CD4-positive, alpha-beta T cell (primary cell): ENCODE measurements at regions not wholly inside any gene's neighbourhood (a gene's known extent, or its start where the extent isn't known, plus 50 kb on each side); places are given as distances from the start of the nearest gene placed in this dataset.

Experiments used
- ATAC-seq: fragments of 200-7000 bp; cut with Tn5 transposase; one replicate; pipeline ENCODE4 v1.10.0; 2022; ENCODE audit warnings: mild to moderate bottlenecking; ENCODE audit not compliant: poor library complexity
- CTCF ChIA-PET: fragments of 350-600 bp; sonication (Branson Sonifier 250); formaldehyde crosslinking; loops from one replicate; lab custom pipeline; 2021; ENCODE audit warnings: antibody characterized with exemption, inconsistent platforms; lab: Charles Lee
- POLR2A ChIA-PET: fragments of 350-600 bp; sonication (Branson Sonifier 250); formaldehyde crosslinking; loops from one replicate; lab custom pipeline; 2021; ENCODE audit warnings: antibody characterized with exemption, inconsistent platforms; lab: Charles Lee
- DNase-seq, 14 experiments: peaks; one replicate each; pipeline ENCODE4 v3.0.0-alpha.2; 2013 to 2020; ENCODE audit warnings: mixed read lengths in 2 of 14
- H3K27ac ChIP-seq, 2 donors: one replicate each; pipeline versions ENCODE4 v1.5.1 to v1.7.0; 2013; ENCODE audit warnings: low read length in 2 of 2, low read depth in 1 of 2, mild to moderate bottlenecking in 1 of 2
- H3K27me3 ChIP-seq, 2 experiments: 1 replicate in 1 of 2; 2 replicates in 1 of 2; pipeline versions ENCODE4 v1.6.1 to v1.7.0; 2013; ENCODE audit warnings: low read length in 2 of 2, control low read depth in 1 of 2, mild to moderate bottlenecking in 1 of 2, moderate library complexity in 1 of 2; ENCODE audit not compliant: insufficient read depth in 2 of 2, control insufficient read depth in 1 of 2
- H3K36me3 ChIP-seq: one replicate; pipeline ENCODE4 v1.6.1; 2013; ENCODE audit warnings: low read length, control low read depth; ENCODE audit not compliant: insufficient read depth
- H3K4me1 ChIP-seq: one replicate; pipeline ENCODE4 v1.6.1; 2013; ENCODE audit warnings: low read length, control low read depth; ENCODE audit not compliant: insufficient read depth
- H3K4me3 ChIP-seq: one replicate; pipeline ENCODE4 v1.5.1; 2013; ENCODE audit warnings: mild to moderate bottlenecking, low read length, moderate library complexity
- H3K9me3 ChIP-seq, 2 experiments: 1 replicate in 1 of 2; 2 replicates in 1 of 2; pipeline versions ENCODE4 v1.6.1 to v1.7.0; 2013; ENCODE audit warnings: low read length in 2 of 2, mild to moderate bottlenecking in 2 of 2, control low read depth in 1 of 2, moderate library complexity in 1 of 2; ENCODE audit not compliant: control insufficient read depth in 1 of 2, insufficient read depth in 1 of 2
- H3K27ac Mint-ChIP-seq: one replicate; pipeline ENCODE4 v1.8.0; 2020; ENCODE audit warnings: mixed read lengths
- H3K27me3 Mint-ChIP-seq: one replicate; pipeline ENCODE4 v1.8.0; 2021; ENCODE audit warnings: mixed read lengths
- H3K36me3 Mint-ChIP-seq: one replicate; pipeline ENCODE4 v1.8.0; 2021; ENCODE audit warnings: low read depth, mixed read lengths
- H3K4me1 Mint-ChIP-seq: one replicate; pipeline ENCODE4 v1.8.0; 2021; ENCODE audit warnings: low read depth, mixed read lengths
- H3K4me3 Mint-ChIP-seq: one replicate; pipeline ENCODE4 v1.8.0; 2020; ENCODE audit warnings: mild to moderate bottlenecking, mixed read lengths
- H3K9me3 Mint-ChIP-seq: one replicate; pipeline ENCODE4 v1.8.0; 2020; ENCODE audit warnings: mixed read lengths
- intact Hi-C, 2 experiments: fragments of 100-400 bp; cut with DNase I in 1 of 2; cut with micrococcal nuclease in 1 of 2; formaldehyde crosslinking; loops; one replicate each; pipeline versions ENCODE4 v1.15.1 to v1.9.0; 2023 to 2025; cut with DNase I, micrococcal nuclease
- TF ChIP-seq, protein P1 (sequence below): fragments of 200-600 bp; IDR thresholded peaks from one replicate; pipeline ENCODE4 v1.8.0; 2022; ENCODE audit warnings: antibody characterized with exemption, mild to moderate bottlenecking

DNA sequence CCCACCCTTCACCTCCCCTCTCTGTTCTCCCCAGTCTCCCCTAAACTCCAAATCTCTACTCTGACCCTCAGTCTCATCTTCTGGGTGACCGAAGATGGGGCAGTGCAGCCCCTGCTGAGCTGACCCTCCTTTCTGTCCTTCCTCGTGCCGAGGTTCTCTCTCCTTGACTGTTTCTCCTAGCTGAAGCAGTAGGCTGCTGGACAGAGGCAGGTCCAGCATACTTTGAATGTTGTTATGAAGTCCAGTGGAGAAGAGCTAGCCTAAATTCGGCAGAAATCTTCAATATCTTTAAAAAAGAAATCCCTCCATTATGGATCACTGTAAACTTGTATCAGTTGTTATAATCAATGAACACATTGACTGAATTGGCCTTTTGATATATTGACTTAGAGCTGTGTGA is 63.2 kb downstream of the RRM2 start:
- peaks cover 5% of the 10 kb centered on the region for H3K9me3 Mint-ChIP-seq
- no peak for ATAC-seq
- no peak overlapping the region for H3K4me3 Mint-ChIP-seq
- H3K27me3 ChIP-seq = no peaks in the 10 kb centered on the region
- H3K27ac ChIP-seq = no peak overlapping the region
- TF ChIP-seq, protein P1, sequence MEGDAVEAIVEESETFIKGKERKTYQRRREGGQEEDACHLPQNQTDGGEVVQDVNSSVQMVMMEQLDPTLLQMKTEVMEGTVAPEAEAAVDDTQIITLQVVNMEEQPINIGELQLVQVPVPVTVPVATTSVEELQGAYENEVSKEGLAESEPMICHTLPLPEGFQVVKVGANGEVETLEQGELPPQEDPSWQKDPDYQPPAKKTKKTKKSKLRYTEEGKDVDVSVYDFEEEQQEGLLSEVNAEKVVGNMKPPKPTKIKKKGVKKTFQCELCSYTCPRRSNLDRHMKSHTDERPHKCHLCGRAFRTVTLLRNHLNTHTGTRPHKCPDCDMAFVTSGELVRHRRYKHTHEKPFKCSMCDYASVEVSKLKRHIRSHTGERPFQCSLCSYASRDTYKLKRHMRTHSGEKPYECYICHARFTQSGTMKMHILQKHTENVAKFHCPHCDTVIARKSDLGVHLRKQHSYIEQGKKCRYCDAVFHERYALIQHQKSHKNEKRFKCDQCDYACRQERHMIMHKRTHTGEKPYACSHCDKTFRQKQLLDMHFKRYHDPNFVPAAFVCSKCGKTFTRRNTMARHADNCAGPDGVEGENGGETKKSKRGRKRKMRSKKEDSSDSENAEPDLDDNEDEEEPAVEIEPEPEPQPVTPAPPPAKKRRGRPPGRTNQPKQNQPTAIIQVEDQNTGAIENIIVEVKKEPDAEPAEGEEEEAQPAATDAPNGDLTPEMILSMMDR = no peak
- no peaks in the 10 kb centered on the region for H3K4me1 Mint-ChIP-seq
- CTCF ChIA-PET = no interaction called here
- intact Hi-C loops = no loop called here
- no peak for DNase-seq
- H3K27ac Mint-ChIP-seq = no peak overlapping the region
- no peaks in the 10 kb centered on the region for H3K4me1 ChIP-seq
- peaks cover 0 to 5% of the 10 kb centered on the region in 2 experiments for H3K9me3 ChIP-seq
- no peaks in the 10 kb centered on the region for H3K36me3 ChIP-seq
- no peak overlapping the region for H3K4me3 ChIP-seq
- no peaks in the 10 kb centered on the region for H3K36me3 Mint-ChIP-seq
- H3K27me3 Mint-ChIP-seq = no peaks in the 10 kb centered on the region
- POLR2A ChIA-PET = no interaction called here

DNA sequence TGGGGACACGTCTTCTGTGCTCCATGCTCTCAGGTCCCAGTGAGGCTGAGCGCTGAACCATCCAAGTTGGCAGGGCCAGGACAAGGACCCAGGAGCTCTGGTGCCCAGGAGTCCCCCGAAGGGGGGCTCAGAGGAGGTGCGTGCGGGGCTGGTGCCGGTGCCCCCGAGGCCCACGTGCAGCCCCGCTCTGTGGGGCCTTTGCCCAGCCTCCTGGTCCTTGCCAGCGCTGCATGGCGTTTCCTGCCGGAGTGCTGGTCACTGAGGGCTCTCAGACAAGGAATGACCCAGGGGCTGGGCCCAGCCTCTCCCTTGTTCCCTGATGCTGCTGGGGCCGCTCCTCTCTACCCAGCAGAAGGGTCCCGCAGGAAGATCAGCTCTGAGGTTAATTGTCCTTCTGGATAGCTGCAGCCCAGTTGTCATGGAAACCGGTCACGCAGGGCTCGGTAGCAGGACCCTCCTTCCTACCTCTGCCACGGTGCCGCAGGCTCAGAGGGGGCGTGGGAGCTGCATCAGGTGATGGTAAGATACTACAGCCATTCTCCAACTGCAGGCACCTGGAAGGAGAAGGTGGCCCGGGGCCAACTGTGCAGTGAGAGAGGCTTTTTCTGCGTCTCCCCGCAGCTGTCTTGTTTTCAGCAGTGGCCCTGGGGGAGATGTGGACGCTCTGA is 64.5 kb downstream of the RRM2 start:
- Histone ChIP-seq H3K27ac (no peak overlapping the region), H3K27me3 (no peaks in the 10 kb centered on the region), H3K36me3 (no peaks in the 10 kb centered on the region), H3K4me3 (no peak overlapping the region), H3K9me3 (peaks cover 0 to 6% of the 10 kb centered on the region in 2 experiments), H3K4me1 (no peaks in the 10 kb centered on the region)
- TF ChIP-seq, protein P1 = no peak
- Mint-ChIP-seq H3K27me3 (no peaks in the 10 kb centered on the region), H3K27ac (no peak overlapping the region), H3K9me3 (peaks cover 3% of the 10 kb centered on the region), H3K4me1 (no peaks in the 10 kb centered on the region), H3K36me3 (no peaks in the 10 kb centered on the region), H3K4me3 (no peak overlapping the region)
- ATAC-seq (no peak), DNase-seq (no peak)
- intact Hi-C loops = no loop called here
- CTCF ChIA-PET = no interaction called here
- POLR2A ChIA-PET = interaction anchor here (0.7 kb wide), 1 partner anchor 231 kb away, joined by 3 read pairs; no protein-coding TSS in a partner anchor

- DNase-seq (no peak), ATAC-seq (no peak)
- ChIA-PET CTCF (no interaction called here), POLR2A (interaction anchor here (0.7 kb wide), 1 partner anchor 230 kb away, joined by 3 read pairs; no protein-coding TSS in a partner anchor)
- H3K4me1 ChIP-seq = no peaks in the 10 kb centered on the region
- peaks cover 3% of the 10 kb centered on the region for H3K9me3 Mint-ChIP-seq
- H3K27me3 Mint-ChIP-seq = no peaks in the 10 kb centered on the region
- no peaks in the 10 kb centered on the region for H3K4me1 Mint-ChIP-seq
- H3K27ac ChIP-seq = no peak overlapping the region
- H3K4me3 ChIP-seq = no peak overlapping the region
- H3K4me3 Mint-ChIP-seq = no peak overlapping the region
- H3K27me3 ChIP-seq = no peaks in the 10 kb centered on the region
- intact Hi-C loops = no loop called here
- H3K36me3 Mint-ChIP-seq = no peaks in the 10 kb centered on the region
- TF ChIP-seq, protein P1 = no peak
- H3K27ac Mint-ChIP-seq = no peak overlapping the region
- peaks cover 0 to 6% of the 10 kb centered on the region in 2 experiments for H3K9me3 ChIP-seq
- H3K36me3 ChIP-seq = no peaks in the 10 kb centered on the region
Measured at GRCh38 chr2:10187661-10188060, 65.1 kb downstream of the RRM2 start.
